Globus pallidus (tissue), 1 donor: ENCODE measurements at regions not wholly inside any gene's neighbourhood (a gene's known extent, or its start where the extent isn't known, plus 50 kb on each side); places are given as distances from the start of the nearest gene placed in this dataset.
"Not testable (repeated sequence)": the region's sequence is repeated elsewhere in the genome, so short reads cannot be mapped to it uniquely, and the experiment has no call there.

Experiments
- DNase-seq: peaks from one replicate; pipeline ENCODE4 v3.0.0-alpha.2; 2015; ENCODE audit warnings: low spot score

DNA sequence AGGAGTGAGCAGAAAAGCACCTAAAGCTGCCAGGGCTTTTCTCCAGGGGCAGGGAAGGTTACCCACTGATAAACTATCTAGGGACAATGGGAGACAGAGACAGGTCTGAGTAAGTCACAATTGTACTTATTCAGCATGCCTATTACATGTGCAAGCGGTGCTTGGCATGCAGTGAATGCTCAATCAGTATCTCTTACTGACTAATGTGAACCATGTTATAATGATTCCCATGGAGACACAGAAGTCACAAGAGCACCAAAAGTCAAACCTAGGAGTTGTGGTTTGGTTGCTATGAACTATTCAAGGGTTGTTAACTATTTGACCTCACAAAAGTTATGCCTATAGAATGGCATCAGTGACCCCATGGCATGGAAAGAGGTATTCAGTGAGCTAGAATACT lies 50.0 kb upstream of the RASGRP1 start:
- DNase-seq: no peak

DNA sequence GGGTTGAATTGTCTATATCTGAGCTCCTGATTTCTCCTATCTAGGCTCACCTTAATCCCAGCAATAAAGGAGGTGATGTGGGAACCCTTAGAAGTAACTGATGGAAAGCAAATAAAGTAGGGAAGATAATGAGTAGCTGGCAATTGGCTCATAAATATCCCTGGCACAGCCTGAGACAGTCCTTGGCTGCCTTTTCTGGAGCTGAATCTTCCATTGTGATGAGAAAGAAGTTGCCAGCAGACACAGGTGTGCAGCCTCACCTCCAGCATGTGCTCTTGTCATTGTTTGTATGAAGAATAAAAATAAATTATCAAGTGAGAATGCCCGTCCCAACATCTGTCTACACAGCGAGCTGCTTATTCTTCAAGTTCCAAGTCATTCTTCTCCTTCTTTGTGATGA lies 53.2 kb upstream of the RASGRP1 start:
- DNase-seq: no peak

DNA sequence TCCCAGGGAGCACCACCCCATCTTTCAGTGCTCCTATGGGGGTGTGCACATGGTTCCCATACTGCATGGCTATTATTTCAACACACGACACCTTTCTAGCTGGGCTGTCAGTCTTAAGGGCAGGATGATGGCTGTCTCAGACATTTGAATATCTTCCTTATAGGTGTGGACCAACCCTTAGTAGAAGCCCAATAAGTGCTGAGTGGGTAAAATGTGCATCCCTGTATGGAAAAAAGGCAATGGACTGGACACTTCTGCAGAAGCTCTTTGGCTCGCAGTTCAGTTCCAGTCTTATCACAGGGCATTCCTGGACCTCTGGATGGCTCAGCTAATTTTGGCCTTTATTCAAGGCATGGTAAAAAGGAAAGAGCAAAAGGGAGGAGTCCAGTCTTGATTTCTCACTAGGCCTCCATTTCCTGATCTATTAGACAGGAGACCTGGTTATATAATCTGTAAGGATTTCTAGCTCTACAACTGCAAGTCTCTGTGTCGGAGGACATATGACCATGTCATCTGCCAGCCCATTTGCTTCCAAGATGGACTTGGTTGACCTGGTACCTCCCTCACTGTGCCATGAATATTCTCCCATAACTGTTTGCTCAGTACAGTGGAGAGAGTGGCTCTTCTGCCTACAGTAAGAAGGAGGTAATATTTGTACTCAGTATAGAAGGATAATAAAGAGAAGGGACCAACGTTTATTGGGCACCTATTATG lies 53.8 kb upstream of the RASGRP1 start:
- DNase-seq: no peak

- DNase-seq: no peak
These were observed 55.5 kb upstream of the RASGRP1 start for GRCh38 chr15:38620098-38620497.

DNA sequence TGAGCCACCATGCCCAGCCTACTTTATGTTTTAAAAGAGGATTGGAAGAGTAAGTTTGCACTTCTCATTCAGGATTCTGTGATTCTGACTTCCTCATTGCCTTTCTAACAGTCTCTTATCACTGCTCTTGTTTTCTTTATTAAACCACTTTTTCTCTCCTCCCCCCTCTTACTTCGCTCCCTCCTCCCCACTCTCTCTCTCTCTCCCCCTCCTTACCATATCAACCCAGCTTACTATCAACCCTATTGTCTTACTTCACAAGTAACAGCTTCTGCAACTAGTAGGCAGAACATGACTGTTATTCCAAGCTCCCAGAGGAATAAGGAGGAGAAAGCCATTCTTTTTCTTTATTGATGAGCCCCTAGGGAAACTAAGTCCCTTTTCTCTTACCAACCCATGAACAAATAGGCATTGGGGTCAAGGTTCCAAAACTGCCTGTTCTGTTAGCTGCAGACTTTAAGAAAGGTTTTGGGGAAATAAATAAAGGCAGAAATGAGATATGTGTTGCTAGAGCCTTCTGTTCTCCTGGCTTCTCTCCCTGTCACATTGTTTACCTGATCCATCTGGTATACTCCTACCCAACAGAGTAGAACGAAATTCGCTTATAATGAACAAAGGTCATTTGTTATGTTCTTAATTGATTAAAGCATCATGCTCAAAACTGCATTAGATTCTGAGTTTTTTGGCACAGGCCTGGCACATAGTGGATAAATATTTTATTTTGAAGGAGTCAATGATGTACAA lies 56.4 kb upstream of the RASGRP1 start:
- no peak for DNase-seq

- DNase-seq: no peak
These were observed 57.7 kb upstream of the RASGRP1 start for GRCh38 chr15:38622304-38622703.

- DNase-seq: no peak
These were observed 58.3 kb upstream of the RASGRP1 start for GRCh38 chr15:38622908-38623307.

DNA sequence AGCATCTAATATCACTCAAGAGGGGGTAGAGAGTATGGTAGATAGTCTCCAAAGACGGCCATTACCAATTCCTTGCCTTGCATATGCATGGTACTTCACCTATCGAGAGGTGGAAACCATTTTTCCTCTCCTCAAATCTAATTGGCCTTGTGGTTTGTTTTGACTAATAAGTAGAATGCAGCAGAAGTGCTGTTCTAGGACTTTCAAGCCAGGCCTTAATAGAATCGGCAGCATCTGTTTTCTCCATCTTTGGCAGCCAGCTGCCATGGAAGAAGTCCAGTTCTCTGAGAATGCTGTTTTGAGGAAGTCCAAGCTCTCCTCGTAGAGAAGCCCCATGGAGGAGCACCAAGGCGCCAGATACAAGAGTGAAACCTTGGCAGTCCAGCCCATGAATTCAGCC lies 59.1 kb upstream of the RASGRP1 start:
- DNase-seq: no peak

- no peak for DNase-seq
These were observed 59.9 kb upstream of the RASGRP1 start for GRCh38 chr15:38624244-38625205.

- DNase-seq: no peak
These were observed 61.3 kb upstream of the RASGRP1 start for GRCh38 chr15:38625886-38626285.

DNA sequence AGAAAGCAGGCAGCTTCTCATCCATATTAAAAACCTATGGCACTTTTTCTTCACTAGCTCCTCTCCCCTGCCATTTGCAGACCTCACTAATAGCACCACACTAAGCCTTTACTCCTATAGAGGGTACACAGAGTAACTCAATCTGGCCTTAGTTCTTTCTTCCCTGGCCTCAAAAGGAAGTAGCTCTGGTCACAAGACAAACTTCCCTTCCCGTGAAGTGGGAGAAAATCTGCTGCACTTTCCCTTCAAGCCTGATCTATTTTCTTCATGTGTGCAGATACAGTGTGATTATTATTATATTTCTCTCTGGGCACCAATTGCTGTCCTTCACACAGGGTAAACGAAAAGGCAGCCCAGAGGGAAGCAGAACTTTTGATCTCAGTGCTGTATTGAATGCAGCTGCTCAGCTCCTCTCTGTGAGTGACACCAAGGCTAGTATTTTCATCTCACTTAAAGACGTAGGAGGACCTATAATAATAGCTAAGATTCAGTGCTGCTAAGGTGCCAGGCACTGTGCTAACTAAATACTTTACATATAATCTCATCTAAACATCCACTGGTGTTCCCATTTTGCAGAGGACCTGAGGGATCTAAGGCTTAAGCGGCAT lies 61.9 kb upstream of the RASGRP1 start:
- DNase-seq: peak; percentile 37

DNA sequence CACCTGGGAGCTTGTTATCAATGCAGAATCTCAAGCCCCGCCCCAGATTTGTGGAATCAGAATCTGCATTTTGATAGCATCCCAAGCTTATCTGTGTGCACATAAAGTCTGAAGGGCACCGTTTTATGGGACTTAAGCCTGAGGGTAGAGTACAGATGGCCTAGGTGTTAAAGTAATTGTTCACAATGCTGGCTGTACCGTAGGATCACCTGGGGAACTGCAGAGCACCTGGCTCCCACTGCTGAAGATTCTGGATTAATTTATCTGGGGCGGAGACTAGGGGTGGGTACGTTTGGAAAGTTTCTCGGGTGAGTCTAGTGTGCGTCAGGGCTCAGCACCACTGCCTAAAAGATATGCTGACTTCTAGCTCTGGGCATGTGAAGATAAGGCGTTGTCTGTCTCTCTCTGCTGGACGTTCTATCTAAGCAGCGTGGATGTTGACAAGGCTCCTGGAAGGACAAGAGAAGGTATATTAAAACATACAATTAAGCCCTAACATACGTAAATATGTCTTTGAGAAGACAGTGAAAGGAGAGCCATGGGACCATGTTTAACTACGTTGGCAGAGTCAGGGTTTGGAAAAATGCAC lies 63.2 kb upstream of the RASGRP1 start:
- peak; percentile 11 for DNase-seq

GRCh38 chr15:38631119-38632075 lies 66.8 kb upstream of the RASGRP1 start:
- no peak for DNase-seq

DNA sequence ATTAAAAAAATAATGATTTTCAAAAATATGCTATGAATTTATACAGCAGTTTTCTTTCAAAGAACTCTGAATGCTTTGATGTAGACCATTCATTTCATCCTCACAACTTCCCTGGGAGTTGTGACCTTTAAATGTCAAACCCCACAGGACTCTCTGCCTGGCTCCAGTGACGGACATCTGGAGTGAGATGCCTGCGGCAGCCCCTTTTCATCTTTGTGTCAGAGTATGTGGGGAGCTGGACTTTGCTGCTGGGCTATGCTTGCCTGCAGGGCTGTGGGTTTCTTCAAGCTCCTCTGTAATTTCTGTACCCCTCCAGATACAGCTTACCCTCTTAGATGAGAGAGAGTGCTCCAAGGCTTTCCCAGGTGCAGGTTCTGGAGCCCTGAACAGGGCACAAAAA lies 70.6 kb upstream of the RASGRP1 start:
- DNase-seq: no peak

- DNase-seq: no peak
These were observed 72.0 kb upstream of the RASGRP1 start for GRCh38 chr15:38636597-38636996.

DNA sequence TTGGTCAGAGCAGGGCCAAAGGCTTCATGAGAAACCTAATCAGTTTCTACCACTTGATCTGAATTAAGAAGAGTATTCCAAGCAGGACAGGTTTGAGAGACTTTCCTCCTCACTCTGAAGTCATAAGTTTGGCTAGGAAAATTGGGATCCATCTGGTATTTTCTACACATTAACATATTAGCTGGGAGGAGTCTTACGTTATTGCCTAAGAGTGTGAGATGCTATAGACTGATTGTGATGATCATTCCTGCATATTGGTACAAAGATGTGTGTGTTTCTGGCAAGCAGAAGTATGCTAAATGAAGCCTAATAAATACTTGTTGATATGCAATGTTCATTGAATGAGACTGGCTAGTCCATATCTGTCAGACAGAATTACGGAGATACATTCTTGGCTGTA lies 73.5 kb upstream of the RASGRP1 start:
- no peak for DNase-seq

DNA sequence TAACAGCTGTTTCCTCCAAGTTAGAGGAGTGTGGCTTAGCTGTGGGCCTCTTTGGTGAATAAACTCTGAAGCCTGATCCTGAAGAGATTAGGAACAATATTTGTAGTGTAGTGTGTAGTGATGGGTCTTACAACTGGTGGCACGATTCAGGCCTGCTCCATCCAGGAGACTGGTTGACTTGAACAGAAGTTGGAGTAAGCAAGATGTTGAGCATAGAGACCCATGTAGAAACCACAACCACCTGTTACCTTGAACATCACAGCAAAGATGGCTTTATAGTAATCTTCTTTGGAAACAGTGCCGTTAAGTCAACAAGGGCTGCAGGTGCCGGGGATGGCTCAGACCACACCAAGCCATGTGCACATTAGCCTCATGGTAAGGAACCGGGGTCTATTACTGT lies 74.2 kb upstream of the RASGRP1 start:
- DNase-seq: no peak

- DNase-seq: no peak
These were observed 78.2 kb upstream of the RASGRP1 start for GRCh38 chr15:38642689-38643270.

- not testable (repeated sequence) for DNase-seq
These were observed 79.7 kb upstream of the RASGRP1 start for GRCh38 chr15:38644353-38644752.

GRCh38 chr15:38646716-38647115 lies 82.1 kb upstream of the RASGRP1 start:
- no peak for DNase-seq
